ENCODE measurements at regions not wholly inside any gene's neighbourhood (a gene's known extent, or its start where the extent isn't known, plus 50 kb on each side); places are given as distances from the start of the nearest gene placed in this dataset.

- H3K4me1 Mint-ChIP-seq (ENCODE audit: unreplicated experiment): peaks cover 75% of the 10 kb centered on the region
- no peak for TF ChIP-seq CTCF (IDR thresholded peaks at IDR 0.05)
- no peaks in the 10 kb centered on the region for H3K9me3 Mint-ChIP-seq (ENCODE audit: unreplicated experiment)
- peak overlapping the region; percentile 99 for H3K27ac Mint-ChIP-seq (ENCODE audit: unreplicated experiment)
- H3K36me3 Mint-ChIP-seq (ENCODE audit: unreplicated experiment): no peaks in the 10 kb centered on the region
- peak overlapping the region; percentile 76 for H3K4me3 Mint-ChIP-seq (ENCODE audit: unreplicated experiment)
- H3K27me3 Mint-ChIP-seq (ENCODE audit: unreplicated experiment): no peaks in the 10 kb centered on the region
- DNase-seq (ENCODE audit: extremely low spot score, unreplicated experiment): peak; percentile 89
Measured at GRCh38 chr9:110125207-110125751, 82.7 kb downstream of the C9orf152 start.

GRCh38 chr9:110125763-110126351 is 82.1 kb downstream of the C9orf152 start:
- peaks cover 81% of the 10 kb centered on the region for H3K4me1 Mint-ChIP-seq (ENCODE audit: unreplicated experiment)
- H3K27me3 Mint-ChIP-seq (ENCODE audit: unreplicated experiment): no peaks in the 10 kb centered on the region
- no peak for DNase-seq (ENCODE audit: extremely low spot score, unreplicated experiment)

GRCh38 chr9:110126499-110126941 is 81.4 kb downstream of the C9orf152 start:
- Mint-ChIP-seq H3K4me3 (ENCODE audit: unreplicated experiment) (peak overlapping the region; percentile 76), H3K4me1 (ENCODE audit: unreplicated experiment) (peaks cover 87% of the 10 kb centered on the region), H3K9me3 (ENCODE audit: unreplicated experiment) (no peaks in the 10 kb centered on the region), H3K36me3 (ENCODE audit: unreplicated experiment) (no peaks in the 10 kb centered on the region), H3K27ac (ENCODE audit: unreplicated experiment) (peak overlapping the region; percentile 99), H3K27me3 (ENCODE audit: unreplicated experiment) (no peaks in the 10 kb centered on the region)
- no peak for DNase-seq (ENCODE audit: extremely low spot score, unreplicated experiment)
- TF ChIP-seq CTCF (IDR thresholded peaks at IDR 0.05): no peak

More at GRCh38 chr9:110125763-110126351, 82.1 kb downstream of the C9orf152 start:
- TF ChIP-seq CTCF (IDR thresholded peaks at IDR 0.05): no peak
- no peaks in the 10 kb centered on the region for H3K36me3 Mint-ChIP-seq (ENCODE audit: unreplicated experiment)
- H3K4me3 Mint-ChIP-seq (ENCODE audit: unreplicated experiment): peak overlapping the region; percentile 76
- peak overlapping the region; percentile 99 for H3K27ac Mint-ChIP-seq (ENCODE audit: unreplicated experiment)
- H3K9me3 Mint-ChIP-seq (ENCODE audit: unreplicated experiment): no peaks in the 10 kb centered on the region

GRCh38 chr9:110126986-110127864 is 80.7 kb downstream of the C9orf152 start:
- Mint-ChIP-seq H3K27ac (ENCODE audit: unreplicated experiment) (peak overlapping the region; percentile 99), H3K36me3 (ENCODE audit: unreplicated experiment) (no peaks in the 10 kb centered on the region), H3K27me3 (ENCODE audit: unreplicated experiment) (no peaks in the 10 kb centered on the region), H3K4me1 (ENCODE audit: unreplicated experiment) (peaks cover 91% of the 10 kb centered on the region), H3K4me3 (ENCODE audit: unreplicated experiment) (peak overlapping the region; percentile 76), H3K9me3 (ENCODE audit: unreplicated experiment) (no peaks in the 10 kb centered on the region)
- no peak for DNase-seq (ENCODE audit: extremely low spot score, unreplicated experiment)
- no peak for TF ChIP-seq CTCF (IDR thresholded peaks at IDR 0.05)

Data from osteocyte (in vitro differentiated cells).